GM18511 (cell line): ENCODE measurements at regions not wholly inside any gene's neighbourhood (a gene's known extent, or its start where the extent isn't known, plus 50 kb on each side); places are given as distances from the start of the nearest gene placed in this dataset.
"Not testable (repeated sequence)": the region's sequence is repeated elsewhere in the genome, so short reads cannot be mapped to it uniquely, and the experiment has no call there.

Experiments used
- ATAC-seq: cut with Tn5 transposase; IDR thresholded peaks from one replicate; pipeline ENCODE4 v1.9.1; 2021; ENCODE audit warnings: mild to moderate bottlenecking, moderate library complexity; ENCODE audit not compliant: unreplicated experiment

DNA sequence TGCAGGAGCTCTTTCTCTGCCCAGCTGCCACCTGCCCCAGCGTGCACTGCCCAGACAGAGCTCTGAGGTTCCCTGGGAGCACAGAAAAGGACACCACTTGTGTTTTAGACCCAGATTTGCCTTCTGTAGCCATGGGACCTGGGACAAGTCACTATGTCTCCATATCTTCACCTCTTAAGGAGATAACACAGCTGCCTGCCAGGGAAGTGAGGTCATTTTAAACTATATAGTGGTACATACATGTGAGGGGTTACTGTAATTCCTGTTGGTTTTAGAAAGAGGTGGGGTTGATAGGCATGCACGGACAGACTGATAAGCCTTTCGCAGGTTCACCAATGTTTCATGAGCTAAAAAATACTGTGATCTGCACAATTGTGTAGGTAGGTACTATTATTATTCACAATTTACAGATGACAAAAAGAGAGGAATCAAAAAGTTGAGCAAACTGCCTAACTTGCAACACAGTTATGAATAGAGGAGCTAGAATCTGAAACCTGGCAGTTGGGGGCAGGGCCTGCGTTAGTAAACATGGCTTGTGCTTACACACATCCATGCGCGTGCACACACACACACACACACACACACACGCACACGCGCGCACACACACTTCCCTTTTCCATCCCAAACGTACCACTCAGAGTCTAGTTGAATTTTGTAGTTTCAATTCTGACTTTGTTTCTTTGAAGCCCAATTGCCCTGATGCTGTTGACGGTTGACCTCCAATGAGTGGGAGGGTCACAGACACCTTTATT lies 193.6 kb downstream of the FAM43A start:
- ATAC-seq = no peak

DNA sequence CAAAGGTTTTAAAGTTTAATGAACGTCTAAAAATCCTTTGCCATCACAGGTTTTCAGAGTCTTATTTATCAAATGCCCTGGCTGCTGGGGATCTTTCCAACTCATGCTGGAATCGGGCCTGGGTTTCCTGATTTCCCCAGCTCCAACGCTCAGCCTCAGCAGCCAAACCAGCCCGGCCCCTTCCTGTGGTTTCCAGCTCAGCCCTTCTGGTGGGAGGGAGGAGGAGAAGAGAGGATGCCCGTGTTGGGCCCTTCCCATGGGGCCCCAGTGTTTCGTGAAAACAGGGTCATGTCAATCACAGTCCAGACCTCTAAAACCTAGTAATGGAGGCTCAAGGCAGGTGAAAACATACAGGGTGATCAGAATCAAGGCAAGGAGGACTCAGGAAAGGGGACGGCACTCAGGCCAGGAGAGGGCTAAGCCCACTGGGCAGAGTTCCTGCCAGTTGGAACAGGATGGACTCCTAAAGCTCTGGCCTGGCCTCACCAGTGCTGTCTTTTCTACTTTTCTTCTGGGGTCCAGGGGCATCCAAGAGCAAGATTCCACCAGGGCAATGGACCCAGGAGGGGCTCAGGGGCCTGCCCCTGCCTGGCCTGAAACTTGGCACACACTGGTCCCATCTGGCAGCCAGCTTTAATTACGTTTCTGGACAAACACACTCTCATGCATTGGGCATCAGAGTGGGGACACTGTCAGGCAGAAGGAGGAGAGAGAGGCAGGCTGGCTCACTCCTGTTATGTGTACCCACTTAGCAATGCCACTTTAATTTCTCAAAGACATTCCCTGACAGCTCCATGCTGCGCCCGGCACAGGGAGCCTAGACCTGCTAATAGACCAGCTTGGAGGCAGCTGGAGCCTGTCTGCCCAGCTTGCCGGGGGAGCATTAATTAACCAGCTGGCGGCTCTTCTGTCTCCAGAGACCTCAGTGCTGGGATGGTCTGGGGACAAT lies 194.6 kb downstream of the FAM43A start:
- ATAC-seq = no peak

DNA sequence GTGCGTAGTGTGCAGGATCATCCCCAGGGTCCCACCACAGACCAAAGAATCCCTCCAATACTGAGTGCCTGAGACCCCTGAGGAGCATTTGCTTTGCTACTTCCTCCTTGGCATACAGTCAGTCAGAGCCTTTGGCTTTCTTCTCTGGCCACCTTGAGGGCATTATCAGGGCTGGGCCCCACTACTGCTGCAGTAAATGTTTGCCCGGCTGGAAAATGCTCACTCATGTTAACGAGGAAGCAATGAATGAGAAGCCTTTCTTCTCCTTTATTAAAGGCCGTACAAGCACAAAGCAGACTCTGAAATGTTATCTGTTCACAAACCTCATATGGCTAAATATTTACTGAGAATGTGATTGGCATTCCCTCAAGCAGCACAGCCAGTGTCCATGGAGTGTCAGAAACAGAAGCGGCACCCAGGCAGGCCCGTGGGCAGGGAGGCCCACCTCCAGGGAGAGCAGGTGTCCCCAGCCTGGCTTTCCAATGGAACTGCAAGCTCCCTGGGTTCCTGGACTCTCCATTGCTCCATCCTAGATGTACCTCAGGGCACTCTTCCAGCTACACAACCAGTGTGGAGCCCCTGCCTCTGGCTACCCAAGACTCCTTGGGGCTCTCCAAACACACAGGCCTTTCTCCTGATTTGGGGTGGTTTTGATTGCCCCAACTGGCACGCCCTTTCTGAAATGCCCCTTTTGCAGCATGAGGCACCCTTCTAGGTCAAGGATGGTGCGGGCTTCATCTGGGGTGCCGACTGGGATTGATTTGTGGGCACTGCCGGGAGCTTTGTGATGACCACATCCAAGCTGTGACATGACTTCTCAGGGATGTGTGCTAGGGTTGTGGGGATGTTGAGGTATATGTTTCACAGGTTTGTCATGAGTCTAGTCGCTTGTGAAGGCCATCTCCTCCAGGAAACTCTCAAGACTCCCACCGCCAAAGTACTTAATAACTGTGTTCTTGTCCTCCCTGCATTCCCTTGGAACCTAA lies 195.6 kb downstream of the FAM43A start:
- no peak for ATAC-seq

DNA sequence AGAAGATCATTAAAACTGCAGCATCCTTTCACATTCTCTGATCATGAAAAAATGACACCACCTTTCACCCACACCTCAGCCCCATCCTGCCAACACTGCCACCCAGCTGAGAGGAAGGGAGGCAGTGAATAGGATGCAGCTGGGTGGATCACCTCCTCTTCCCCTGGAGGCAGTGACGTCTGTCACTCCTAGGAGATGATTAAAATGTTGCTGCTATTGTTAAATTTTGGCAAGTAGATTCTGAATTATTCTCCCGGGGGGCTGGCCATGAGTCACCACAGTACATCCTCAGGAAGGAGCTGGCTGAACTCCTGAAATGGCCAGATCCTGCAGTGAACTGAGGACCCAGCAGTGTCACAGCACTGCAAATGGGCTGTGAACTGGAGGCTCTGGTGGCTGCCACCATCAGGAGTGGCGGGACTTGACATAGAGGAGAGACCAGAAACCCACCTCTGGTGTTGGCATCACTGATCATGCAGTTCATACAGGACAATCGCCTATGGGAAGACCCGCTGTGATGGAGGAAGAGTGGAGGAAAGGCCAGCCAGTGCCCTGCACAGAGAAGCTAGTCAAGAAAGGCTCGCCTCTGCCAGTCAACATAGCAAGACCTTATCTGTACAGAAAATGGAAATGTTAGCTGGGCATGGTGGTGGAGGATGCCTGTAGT lies 199.1 kb downstream of the FAM43A start:
- no peak for ATAC-seq

DNA sequence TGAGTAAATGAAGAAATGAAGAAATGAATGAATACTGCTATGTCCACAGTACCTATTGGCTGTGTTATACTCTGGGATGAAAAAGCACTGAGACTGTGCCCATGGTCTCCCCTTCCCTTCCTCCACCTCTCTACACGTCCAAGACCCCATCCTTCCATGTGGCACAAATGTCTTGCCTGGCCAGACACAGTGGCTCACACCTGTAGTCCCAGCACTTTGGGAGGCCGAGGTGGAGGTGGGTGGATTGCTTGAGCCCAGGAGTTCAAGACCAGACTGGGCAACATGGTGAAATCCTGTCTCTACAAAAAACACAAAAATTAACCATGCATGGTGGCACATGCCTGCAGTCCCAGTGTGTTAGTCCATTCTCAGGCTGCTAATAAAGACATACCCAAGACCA lies 200.1 kb downstream of the FAM43A start:
- no peak for ATAC-seq

DNA sequence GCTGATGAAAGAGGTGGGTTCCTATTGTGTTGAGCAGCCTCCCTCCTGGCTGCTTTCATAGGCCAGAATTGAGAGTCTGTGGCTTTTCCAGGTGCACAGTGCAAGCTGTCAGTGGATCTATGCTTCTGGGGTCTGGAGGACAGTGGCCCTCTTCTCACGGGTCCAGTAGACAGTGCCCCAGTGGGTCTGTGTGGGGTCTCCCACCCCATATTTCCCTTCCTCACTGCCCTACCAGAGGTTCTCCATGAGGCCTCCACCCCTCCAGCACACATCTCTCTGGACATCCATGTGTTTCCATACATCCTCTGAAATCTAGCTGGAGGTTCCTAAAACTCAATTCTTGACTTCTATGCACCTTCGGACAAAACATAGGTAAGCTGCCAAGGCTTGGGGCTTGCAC lies 201.2 kb downstream of the FAM43A start:
- no peak for ATAC-seq

DNA sequence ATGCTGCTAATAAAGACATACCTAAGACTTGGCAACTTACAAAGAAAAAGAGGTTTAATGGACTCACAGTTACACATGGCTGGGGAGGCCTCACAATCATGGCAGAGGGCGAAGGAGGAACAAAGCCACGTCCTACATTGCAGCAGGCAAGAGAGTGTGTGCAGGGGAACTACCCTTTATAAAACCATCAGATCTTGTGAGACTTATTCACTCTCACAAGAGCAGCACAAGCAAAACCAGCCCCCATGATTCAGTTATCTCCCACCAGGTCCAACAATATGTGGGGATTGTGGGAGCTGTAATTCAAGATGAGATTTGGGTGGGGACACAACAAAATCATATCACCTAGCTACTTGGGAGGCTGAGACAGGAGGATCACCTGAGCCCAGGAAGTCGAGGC lies 202.4 kb downstream of the FAM43A start:
- ATAC-seq = not testable (repeated sequence)

DNA sequence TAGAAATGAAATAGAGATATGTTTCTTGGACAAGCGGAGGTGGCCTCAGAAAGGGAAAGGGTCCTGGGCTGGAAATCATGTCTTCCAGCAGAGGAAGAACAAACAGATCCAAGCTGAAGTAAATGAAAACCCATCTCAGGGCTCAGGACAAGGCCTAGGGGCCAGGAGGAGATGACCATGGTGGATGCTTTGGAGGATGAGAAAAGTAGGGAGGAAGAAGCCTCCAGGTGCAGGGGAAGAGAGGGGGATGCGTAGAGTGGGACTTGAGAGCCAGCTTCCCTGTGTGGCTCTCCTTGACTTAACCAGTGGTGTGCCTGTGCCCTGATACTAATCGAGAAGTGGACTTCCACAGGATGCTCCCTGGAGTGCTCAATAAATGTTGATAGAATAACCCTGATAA lies 203.2 kb downstream of the FAM43A start:
- ATAC-seq = no peak

DNA sequence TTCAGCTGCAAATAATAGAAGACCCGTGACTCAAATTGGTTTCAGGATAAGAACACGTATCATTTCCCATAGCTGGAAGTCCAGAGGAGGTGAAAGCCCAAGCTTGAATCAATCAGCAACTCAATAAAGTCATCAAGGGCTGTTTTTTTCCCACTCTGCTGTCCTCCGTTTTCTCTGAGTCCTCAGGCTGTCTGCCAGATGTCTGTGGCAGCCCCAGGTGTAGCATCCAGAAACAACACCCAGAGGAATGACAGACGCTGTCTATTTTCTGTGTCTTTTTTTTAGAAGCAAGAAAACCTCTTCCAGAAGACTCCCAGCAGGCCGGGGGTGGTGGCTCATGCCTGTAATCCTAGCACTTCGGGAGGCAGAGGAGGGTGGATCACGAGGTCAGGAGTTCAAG lies 204.4 kb downstream of the FAM43A start:
- no peak for ATAC-seq

DNA sequence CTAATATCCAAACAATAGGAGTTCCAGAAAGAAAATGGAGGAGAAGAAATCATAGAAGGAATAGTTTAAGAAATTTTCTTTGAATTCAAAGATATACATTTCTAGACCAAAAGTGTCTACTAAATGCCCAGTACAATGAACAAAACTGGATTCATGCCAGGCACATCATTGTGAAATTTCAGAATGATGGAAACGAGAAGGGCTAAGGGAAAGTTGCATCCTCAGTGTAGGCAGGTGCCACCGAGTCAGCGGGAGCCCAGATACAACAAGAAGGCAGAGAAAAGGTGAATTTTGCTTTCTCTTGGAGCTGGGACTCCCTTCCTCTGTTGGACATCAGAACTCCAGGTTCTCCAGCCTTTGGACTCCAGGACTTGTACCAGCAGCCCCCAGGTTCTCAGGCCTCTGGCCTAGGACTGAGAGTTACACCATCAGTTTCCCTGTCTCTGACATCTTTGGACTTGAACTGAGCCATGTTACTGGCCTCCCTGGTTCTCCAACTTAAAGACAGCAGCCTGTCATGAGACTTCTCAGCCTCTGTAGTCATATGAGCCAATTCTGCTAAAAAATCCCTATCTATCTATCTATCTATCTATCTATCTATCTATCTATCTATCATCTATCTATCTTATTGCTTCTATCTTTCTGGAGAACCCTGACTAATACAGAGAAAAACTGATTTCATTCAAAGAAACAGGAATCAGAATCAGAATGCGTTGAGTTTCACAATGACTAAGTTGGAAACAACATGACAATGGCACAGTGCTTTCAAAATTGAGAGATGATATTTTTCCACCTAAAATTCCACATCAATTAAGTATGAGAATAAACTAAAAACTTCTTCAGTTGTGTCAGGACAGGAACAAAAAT lies 207.7 kb downstream of the FAM43A start:
- no peak for ATAC-seq

DNA sequence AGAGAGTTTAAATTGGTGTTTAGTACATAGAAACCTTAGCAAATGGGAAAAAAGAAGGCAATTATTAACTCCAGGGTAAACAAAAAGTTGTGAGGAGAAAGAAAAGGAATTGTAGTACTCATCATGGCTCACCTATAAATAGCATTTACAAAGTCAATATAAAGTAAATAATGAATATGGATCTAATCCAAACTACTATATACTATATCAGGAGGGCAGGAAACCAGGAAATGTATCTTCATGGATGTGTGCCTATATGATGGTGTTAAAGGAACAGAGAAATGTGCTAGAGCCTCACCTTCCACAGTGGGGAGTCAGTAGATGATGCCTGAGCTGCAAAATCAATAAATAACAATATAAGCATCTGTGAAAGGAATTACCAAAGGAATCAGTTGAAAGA lies 208.9 kb downstream of the FAM43A start:
- ATAC-seq = no peak

DNA sequence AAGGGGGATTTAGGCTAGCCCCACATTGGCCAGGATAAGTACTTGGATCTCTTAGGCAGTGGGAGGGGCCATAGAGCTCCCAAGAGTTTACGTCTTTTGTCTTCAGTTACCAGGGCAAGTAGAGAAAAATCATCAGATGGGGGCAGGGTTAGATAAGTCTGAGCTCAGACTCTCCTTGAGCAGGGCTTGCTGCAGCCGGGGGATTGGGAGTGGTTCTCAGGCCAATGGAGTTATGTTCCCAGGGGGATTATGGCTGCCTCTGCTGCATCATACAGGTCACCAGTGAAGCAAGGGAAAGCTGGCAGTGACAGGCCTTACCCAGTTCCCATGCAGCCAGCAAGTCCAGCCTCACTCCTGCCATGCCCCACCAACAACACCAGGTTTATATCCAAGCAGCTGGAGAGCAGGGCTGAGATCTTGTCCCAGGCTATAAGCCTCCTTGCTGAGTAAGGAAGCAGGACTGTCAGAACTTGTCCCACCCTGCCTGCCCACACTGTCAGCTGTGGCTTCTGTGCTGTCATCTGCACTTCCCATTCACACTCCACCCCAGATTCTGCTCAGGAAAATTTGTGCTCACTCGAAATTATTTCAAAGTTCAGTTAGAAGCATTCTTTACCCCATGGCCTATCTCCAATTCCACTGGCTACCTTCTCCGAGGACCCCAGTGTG lies 215.3 kb downstream of the FAM43A start:
- no peak for ATAC-seq

DNA sequence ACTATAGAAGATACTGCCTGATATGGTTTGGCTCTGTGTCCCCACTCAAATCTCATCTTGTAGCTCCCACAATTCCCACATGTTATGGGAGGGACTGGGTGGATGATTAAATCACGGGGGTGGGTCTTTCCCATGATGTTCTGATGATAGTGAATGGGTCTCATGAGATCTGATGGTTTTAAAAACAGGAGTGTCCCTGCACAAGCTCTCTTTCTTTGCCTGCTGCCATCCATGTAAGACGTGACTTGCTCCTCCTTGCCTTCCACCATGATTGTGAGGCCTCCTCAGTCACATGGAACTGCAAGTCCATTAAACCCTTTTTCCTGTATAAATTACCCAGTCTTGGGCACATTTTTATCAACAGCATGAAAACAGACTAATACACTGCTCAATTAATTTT lies 217.8 kb downstream of the FAM43A start:
- not testable (repeated sequence) for ATAC-seq

DNA sequence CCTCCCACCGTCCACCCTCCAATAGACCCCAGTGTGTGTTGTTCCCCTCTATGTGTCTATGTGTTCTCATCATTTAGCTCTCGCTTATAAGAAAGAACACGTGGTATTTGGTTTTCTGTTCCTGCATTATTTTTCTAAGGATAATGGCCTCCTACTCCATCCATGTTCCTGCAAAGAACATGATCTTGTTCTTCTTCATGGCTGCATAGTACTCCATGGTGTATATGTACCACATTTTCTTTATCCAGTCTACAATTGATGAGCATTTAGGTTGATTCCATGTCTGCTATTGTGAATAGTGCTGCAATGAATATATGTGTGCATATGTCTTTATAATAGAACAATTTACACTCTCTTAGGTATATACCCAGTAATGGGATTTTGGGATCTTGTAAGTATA lies 219.3 kb downstream of the FAM43A start:
- ATAC-seq = not testable (repeated sequence)

DNA sequence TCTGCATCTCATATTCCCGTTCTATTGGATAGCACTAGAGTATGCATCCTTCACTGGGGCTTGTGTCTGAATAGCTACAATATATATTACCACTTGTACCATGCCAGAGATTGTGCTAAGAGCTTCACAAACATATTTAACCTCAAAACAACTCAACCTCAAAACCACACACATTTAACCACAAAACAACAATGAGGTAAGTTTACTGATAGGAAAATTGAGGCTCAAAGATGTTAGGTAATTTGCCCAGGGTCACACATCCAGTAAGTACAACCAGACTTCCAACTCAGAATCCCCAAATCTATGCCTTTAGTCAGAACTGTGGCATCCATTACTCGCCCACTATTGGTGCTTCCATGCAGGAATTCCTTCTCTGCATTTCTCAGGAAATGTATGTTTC lies 220.0 kb downstream of the FAM43A start:
- ATAC-seq = no peak

DNA sequence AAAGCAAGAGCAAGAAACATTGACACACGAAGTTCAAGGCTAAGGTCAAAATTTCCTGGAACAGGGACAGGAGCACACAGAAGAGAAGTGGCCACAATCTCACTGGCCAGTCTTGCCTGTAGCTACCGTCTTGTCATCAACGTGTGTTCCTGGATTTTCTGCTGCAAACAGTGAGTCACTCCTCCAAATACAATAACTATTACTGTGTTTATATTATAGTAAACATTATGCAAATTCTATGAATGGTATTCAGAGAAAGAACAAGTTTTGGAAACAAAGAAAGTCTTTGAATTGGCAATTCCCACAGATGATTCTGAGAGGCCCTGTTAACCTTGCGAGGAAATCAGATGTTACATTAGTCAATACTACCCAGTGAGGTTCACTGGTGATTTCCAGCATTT lies 220.5 kb downstream of the FAM43A start:
- no peak for ATAC-seq

DNA sequence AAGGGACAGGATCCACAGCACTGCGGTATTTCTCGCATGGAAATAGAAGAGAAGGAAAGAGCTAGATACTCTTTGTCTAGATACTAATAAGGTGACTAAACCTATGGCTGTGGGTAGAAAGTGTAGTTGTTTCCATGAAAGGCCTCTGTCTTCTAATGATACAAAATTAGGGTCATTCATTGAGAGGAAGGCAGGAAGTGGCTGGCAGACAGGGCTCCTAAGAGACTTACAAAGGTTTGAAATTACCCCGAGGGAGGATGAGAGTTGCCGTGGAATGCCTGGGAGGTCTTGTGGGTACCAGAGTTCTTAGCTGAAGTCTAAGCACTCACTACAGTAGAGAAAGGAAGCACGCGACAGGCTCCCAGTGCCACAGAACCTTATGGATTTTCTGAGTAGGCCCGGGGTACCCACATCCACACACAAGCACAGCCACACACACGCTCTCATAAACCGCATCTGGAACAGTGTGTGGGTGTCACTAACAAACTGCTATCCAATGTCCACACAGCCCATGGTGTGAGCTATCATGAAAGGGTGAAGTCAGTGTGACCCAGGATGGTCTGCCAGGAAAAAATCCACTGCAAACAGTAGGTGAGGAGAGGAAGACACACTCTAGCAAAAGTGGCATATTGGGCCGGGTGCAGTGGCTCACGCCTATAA lies 221.4 kb downstream of the FAM43A start:
- no peak for ATAC-seq

DNA sequence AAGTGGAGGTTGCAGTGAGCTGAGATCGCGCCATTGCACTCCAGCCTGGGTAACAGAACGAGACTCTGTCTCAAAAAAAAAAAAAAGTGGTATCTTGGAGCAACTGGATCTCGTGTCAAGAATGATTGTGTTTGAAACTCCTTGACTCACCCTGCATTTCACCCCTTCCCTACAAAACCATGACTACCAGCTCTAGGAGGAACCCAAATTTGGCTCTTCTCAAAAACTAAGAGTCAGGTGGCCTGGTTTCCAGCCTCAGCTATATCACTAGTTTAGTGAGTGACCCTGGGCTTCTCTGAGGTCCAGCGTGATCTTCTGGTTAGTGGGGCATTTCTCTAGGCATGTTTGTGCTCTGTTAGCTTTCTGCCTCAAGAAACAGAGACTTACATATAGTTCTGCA lies 222.1 kb downstream of the FAM43A start:
- no peak for ATAC-seq
